NCI-H187 (cell line): ENCODE measurements at regions not wholly inside any gene's neighbourhood (a gene's known extent, or its start where the extent isn't known, plus 50 kb on each side); places are given as distances from the start of the nearest gene placed in this dataset.

Experiments used
- DNase-seq, 2 experiments: peaks; one replicate each; lab custom pipeline; 2025; lab: John Stamatoyannopoulos, UW

GRCh38 chr12:77352946-77353345, 287.6 kb upstream of the E2F7 start:
- DNase-seq: no peak

GRCh38 chr12:77351860-77352259, 286.5 kb upstream of the E2F7 start:
- no peak for DNase-seq

- DNase-seq: no peak
Observed at GRCh38 chr12:77349689-77350370, 284.5 kb upstream of the E2F7 start.

DNA sequence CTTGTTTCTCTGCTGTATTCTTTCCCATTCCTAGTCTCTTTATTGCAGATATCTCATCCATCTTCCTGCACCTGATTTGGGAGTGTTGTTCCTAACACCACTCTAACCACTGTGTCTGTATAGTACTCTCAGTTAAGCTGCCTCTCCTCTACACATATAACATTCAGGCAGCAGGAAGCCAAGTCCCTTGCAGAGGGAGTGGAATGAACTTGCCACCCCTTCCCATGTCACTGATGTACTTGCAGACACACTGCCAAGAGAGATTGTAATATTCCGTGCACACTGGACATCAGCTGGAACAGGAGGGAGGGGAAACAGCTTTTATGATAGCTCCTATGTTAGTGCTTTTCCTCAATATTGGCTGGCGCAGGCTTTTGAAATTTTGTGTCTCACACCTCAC, 281.6 kb upstream of the E2F7 start:
- DNase-seq: no peak

DNA sequence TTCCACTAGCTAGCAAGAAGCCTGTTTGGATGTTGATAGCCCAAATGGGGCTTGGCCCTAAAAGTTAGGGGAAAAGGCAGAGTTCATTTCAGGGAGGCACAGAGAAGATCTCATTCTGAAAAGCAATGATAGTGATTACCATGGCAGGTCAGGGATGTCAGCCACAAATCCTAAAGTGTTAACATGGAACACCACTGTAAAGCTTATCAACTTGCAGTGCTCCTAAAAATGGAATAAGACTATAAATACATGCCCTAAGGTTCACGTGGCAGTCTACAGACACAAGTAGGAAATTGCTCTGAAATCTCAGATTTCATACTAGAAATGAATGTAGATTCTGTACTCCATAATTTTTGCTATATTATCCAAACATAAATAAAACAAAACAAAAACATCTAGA, 280.0 kb upstream of the E2F7 start:
- DNase-seq: no peak

DNA sequence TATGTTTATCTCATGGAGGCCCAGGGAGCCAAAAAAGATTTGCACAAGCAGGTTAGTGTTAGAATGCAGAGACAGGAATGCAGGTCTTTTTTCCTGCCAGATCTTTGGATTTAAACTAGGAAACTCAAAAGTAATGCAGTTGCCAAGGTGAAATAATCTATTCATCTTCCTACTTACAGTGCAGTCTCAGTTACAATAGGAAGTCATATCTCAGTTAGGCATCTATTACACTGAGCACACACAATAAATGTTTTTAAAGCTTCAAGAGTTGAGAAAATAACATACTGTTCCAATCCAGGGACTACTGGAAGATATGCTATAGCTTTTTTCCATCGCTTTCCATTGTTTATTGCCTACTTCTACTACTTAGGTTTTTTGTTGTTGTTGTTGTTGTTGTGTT, 279.3 kb upstream of the E2F7 start:
- DNase-seq: no peak

DNA sequence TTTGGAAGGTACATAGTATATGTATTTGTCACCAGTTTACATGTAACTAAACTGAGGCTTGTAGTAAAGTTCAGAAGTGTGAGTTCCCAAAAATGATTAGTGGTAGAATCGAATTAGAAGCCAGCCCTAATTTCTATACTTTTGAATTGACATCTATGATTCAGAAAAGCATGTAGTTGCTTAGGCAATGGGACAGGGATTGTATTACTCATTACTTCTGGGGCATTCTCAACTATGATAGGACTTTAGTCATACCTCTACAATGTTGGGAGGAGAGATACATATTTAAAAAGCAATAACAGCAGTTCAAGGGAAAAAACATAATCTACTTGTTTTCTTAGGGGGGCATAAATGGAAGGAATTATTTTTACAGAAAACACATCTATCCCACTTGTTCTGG, 277.9 kb upstream of the E2F7 start:
- DNase-seq: no peak

- no peak for DNase-seq
Observed at GRCh38 chr12:77342253-77342652, 276.9 kb upstream of the E2F7 start.

GRCh38 chr12:77339610-77340009, 274.2 kb upstream of the E2F7 start:
- DNase-seq: no peak

DNA sequence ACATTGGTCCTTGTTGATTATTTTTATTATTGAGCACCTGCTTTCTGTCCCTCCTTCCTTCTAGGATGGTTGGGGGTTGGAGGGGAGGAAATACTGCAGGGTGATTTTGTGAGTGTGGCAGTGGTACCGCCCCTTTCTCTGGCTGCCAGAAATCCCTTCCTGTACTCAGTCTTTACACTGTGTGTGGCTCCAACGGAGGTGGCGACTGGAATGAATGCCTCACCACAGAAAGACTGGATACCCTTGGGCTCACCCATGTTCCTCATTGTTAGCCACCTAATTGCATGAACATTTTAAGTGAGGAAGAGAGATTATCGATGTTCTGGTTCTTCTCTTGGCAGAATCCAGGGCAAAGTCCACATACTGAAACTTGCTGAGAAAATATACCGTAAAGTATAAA, 272.0 kb upstream of the E2F7 start:
- no peak for DNase-seq

GRCh38 chr12:77334806-77335205, 269.4 kb upstream of the E2F7 start:
- DNase-seq: no peak

DNA sequence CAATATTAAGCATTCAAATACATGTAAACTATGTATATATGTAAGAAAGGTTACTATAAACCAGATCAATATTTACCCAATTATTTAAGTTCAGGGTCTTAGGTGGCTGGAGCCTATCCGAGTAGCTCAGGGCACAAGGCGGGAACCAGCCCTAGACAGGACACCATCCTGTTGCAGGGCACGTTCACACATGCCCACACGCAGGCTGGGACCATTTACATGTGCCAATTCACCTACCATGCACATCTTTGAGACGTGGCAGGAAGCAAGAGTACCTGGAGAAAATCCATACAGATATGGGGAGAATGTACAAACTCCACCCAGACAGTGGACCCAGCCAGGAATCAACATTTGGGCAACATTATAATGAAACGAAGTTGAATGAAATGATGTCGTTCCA, 263.0 kb upstream of the E2F7 start:
- DNase-seq: no peak

DNA sequence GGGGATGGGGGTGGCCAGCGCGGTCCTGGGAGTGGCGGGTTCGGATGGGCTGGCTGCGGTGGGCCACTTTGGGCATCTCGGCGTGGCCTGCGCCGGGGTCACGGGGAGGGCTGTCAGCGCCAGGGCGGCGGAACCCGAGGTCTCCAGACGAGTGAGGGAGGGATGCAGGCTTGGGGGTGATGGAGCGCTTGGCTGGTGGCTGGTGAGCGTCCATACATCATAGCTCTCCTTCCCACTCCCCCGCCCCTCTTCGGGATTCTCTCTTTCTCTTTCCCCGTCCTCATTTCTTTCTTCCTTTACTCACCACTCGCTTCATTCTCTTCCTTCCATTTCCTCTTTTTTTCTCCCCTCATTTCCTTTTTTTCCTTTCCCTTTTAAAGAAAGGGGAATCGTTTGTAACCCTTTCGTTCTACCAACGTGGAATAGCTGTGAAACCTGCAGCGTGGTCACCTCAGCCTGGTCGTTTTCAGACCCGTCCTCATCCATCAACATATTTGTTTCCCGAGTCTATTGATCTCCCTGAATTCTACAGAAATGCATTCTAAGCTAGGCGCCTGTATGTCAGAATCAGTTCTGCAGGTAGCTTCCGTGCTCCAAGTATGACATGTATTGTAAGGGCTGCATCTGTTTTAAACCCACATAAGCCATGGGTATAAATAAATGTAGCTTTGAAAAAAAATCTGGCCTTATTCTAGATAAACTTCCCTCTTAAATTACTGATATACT, 260.3 kb upstream of the E2F7 start:
- no peak for DNase-seq

- DNase-seq: peak in 1 of 2 experiments; percentile 76
Observed at GRCh38 chr12:77324763-77325468, 259.5 kb upstream of the E2F7 start.

- no peak for DNase-seq
Observed at GRCh38 chr12:77324416-77324762, 259.0 kb upstream of the E2F7 start.

GRCh38 chr12:77323788-77324415, 258.5 kb upstream of the E2F7 start:
- no peak for DNase-seq

DNA sequence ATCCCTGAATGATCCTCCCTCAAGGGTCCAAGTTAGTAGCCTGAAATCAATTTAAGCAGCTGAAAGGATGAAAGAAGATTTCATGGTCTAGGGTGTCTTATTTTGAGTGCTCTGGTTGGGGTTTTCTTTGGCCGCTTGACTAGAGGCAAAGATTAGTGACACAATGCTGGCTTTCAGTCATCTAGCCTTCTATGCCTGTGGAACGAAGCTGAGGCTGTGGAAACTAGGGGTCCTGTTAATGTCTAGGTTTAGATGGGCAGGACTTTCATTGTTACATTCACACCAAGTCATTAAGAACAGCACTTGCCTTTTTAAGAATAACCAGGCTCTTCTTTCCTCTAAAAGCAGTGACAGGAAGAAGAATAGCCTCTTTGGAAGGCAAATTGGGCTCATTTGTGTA, 253.8 kb upstream of the E2F7 start:
- no peak for DNase-seq

- no peak for DNase-seq
Observed at GRCh38 chr12:77315407-77315806, 250.0 kb upstream of the E2F7 start.

- DNase-seq: no peak
Observed at GRCh38 chr12:77314378-77315052, 249.1 kb upstream of the E2F7 start.

GRCh38 chr12:77308056-77308455, 242.7 kb upstream of the E2F7 start:
- DNase-seq: no peak

GRCh38 chr12:77300811-77301210, 235.4 kb upstream of the E2F7 start:
- DNase-seq: no peak
